ENCODE measurements at regions not wholly inside any gene's neighbourhood (a gene's known extent, or its start where the extent isn't known, plus 50 kb on each side); places are given as distances from the start of the nearest gene placed in this dataset.

DNA sequence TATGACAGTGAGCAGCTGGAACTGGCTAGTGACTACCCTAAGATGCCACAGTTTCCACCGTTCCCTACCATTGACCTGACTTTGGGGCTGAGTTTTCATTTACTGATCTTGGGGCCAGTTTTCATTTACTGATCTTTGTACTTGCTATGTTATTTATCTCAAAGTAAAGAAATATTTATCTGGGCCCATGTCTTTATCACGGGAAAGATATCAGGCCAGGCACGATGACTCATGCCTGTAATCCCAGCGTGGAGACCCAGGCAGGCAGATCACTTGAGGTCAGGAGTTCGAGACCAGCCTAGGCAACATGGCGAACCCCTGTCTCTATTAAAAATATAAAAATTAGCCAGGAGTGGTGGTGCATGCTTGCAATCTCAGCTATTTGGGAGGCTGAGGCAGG is 83.5 kb downstream of the EOMES start:
- no peak overlapping the region for H3K4me3 ChIP-seq (ENCODE audit: low read depth in 2 of 2, low read length in 1 of 2)
- H4K20me1 ChIP-seq (ENCODE audit: insufficient read depth), result no peaks in the 10 kb centered on the region
- no peak for DNase-seq
- H2AFZ ChIP-seq (ENCODE audit: low read depth), result no peak overlapping the region
- CTCF ChIA-PET, result interaction anchor here (1.1 kb wide), 1 partner anchor 145 kb away, joined by 3 read pairs; no protein-coding TSS in a partner anchor
- H3F3A ChIP-seq (replicated peaks; ENCODE audit: insufficient read depth), result no peaks in the 10 kb centered on the region
- no peak overlapping the region for H3K9ac ChIP-seq
- H3K27me3 ChIP-seq (ENCODE audit: insufficient read depth), result no peaks in the 10 kb centered on the region
- H3K9me3 ChIP-seq, result no peaks in the 10 kb centered on the region
- POLR2A ChIA-PET, result no interaction called here
- no peak overlapping the region for H3K4me2 ChIP-seq
- 81% methylated on average over 6 of the region's 6 CpGs for WGBS (ENCODE audit: low lambda C conversion rate)
- H3K27ac ChIP-seq (ENCODE audit: low read depth in 2 of 2, low read length in 1 of 2), result no peak overlapping the region
- H3K79me2 ChIP-seq (ENCODE audit: insufficient read depth), result no peaks in the 10 kb centered on the region
- no peak for TF ChIP-seq ZBTB33 (IDR thresholded peaks at IDR 0.05; ENCODE audit: borderline replicate concordance, low read depth)
- TF ChIP-seq RAD21 (IDR thresholded peaks at IDR 0.05; ENCODE audit: low read length), result no peak
- no peak for TF ChIP-seq FOSL2 (IDR thresholded peaks at IDR 0.05; ENCODE audit: borderline replicate concordance, low read depth)
- no peak for TF ChIP-seq EP300 (IDR thresholded peaks at IDR 0.05; ENCODE audit: borderline replicate concordance in 1 of 2, low read depth in 1 of 2, low read length in 1 of 2)
- no peak for TF ChIP-seq NRF1 (IDR thresholded peaks at IDR 0.05; ENCODE audit: low read depth, low read length)
- TF ChIP-seq MXI1 (IDR thresholded peaks at IDR 0.05; ENCODE audit: low read depth, low read length), result no peak
- TF ChIP-seq JUND (IDR thresholded peaks at IDR 0.05), result no peak
- no peak for TF ChIP-seq GABPA (IDR thresholded peaks at IDR 0.05; ENCODE audit: low read depth)
- TF ChIP-seq MEF2A (IDR thresholded peaks at IDR 0.05; ENCODE audit: borderline replicate concordance, low read depth), result no peak
- TF ChIP-seq IRF3 (IDR thresholded peaks at IDR 0.05; ENCODE audit: low read depth, low read length), result no peak
- TF ChIP-seq RXRA (IDR thresholded peaks at IDR 0.05; ENCODE audit: borderline replicate concordance, low read depth), result no peak
- TF ChIP-seq, protein P1, sequence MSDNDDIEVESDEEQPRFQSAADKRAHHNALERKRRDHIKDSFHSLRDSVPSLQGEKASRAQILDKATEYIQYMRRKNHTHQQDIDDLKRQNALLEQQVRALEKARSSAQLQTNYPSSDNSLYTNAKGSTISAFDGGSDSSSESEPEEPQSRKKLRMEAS (IDR thresholded peaks at IDR 0.05; ENCODE audit: low read depth), result no peak
- TF ChIP-seq POLR2AphosphoS5 (IDR thresholded peaks at IDR 0.05; ENCODE audit: low read depth, low read length), result no peak
- H3K4me1 ChIP-seq (ENCODE audit: control insufficient read depth in 1 of 2, insufficient read depth in 2 of 2, low read depth in 1 of 2, low read length in 1 of 2), result no peaks in the 10 kb centered on the region
- no peaks in the 10 kb centered on the region for H3K36me3 ChIP-seq (replicated peaks in 1 of 2; ENCODE audit: control insufficient read depth in 1 of 2, insufficient read depth in 2 of 2, low read length in 1 of 2)
- H3K9me2 ChIP-seq, result no peaks in the 10 kb centered on the region

DNA sequence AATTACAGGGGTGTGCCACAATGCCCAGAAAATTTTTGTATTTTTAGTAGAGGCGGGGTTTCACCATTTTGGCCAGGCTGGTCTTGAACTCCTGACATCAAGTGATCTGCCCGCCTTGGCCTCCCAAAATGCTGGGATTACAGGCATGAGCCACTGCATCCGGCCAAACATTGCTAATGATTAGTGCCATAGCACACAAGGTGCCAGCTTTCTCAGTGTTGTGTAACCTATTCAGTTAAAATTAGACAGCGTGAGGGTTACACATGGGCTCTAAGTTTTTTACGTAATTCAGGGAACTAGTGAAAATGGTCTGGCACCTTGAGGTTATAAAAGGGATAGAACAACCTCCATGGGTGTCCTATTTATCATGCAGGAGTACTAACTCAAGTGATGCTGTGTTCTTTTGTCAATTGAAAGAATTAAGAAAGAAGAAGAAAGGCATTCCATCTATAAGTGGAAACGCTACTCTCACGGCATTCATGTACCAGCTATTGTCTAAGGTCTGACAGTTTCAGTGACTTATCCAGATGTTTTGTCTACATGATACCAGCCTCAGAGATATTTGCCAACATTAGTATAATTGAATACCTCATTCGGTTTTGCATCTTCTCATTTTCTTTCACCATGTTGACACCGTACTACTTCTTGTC is 84.7 kb downstream of the EOMES start:
- Histone ChIP-seq H3K4me1 (ENCODE audit: control insufficient read depth in 1 of 2, insufficient read depth in 2 of 2, low read depth in 1 of 2, low read length in 1 of 2) (no peaks in the 10 kb centered on the region), H3K27ac (ENCODE audit: low read depth in 2 of 2, low read length in 1 of 2) (no peak overlapping the region), H3K9ac (no peak overlapping the region), H3K4me3 (ENCODE audit: low read depth in 2 of 2, low read length in 1 of 2) (no peak overlapping the region), H3K9me2 (no peaks in the 10 kb centered on the region), H4K20me1 (ENCODE audit: insufficient read depth) (no peaks in the 10 kb centered on the region), H3K9me3 (no peaks in the 10 kb centered on the region), H3K79me2 (ENCODE audit: insufficient read depth) (no peaks in the 10 kb centered on the region), H3F3A (replicated peaks; ENCODE audit: insufficient read depth) (no peaks in the 10 kb centered on the region), H3K27me3 (ENCODE audit: insufficient read depth) (no peaks in the 10 kb centered on the region), H3K4me2 (no peak overlapping the region), H2AFZ (ENCODE audit: low read depth) (no peak overlapping the region), H3K36me3 (replicated peaks in 1 of 2; ENCODE audit: control insufficient read depth in 1 of 2, insufficient read depth in 2 of 2, low read length in 1 of 2) (no peaks in the 10 kb centered on the region)
- DNase-seq, result no peak
- POLR2A ChIA-PET, result no interaction called here
- WGBS (ENCODE audit: low lambda C conversion rate), result 89% methylated on average over 9 of the region's 9 CpGs
- CTCF ChIA-PET, result interaction anchor here (1.1 kb wide), 1 partner anchor 144 kb away, joined by 3 read pairs; no protein-coding TSS in a partner anchor
- TF ChIP-seq ZBTB33 (IDR thresholded peaks at IDR 0.05; ENCODE audit: borderline replicate concordance, low read depth) (no peak), IRF3 (IDR thresholded peaks at IDR 0.05; ENCODE audit: low read depth, low read length) (no peak)
- TF ChIP-seq, protein P2, sequence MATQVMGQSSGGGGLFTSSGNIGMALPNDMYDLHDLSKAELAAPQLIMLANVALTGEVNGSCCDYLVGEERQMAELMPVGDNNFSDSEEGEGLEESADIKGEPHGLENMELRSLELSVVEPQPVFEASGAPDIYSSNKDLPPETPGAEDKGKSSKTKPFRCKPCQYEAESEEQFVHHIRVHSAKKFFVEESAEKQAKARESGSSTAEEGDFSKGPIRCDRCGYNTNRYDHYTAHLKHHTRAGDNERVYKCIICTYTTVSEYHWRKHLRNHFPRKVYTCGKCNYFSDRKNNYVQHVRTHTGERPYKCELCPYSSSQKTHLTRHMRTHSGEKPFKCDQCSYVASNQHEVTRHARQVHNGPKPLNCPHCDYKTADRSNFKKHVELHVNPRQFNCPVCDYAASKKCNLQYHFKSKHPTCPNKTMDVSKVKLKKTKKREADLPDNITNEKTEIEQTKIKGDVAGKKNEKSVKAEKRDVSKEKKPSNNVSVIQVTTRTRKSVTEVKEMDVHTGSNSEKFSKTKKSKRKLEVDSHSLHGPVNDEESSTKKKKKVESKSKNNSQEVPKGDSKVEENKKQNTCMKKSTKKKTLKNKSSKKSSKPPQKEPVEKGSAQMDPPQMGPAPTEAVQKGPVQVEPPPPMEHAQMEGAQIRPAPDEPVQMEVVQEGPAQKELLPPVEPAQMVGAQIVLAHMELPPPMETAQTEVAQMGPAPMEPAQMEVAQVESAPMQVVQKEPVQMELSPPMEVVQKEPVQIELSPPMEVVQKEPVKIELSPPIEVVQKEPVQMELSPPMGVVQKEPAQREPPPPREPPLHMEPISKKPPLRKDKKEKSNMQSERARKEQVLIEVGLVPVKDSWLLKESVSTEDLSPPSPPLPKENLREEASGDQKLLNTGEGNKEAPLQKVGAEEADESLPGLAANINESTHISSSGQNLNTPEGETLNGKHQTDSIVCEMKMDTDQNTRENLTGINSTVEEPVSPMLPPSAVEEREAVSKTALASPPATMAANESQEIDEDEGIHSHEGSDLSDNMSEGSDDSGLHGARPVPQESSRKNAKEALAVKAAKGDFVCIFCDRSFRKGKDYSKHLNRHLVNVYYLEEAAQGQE (IDR thresholded peaks at IDR 0.05; ENCODE audit: low read depth, low read length), result no peak
